Keratinocyte (primary cell): ENCODE measurements at regions not wholly inside any gene's neighbourhood (a gene's known extent, or its start where the extent isn't known, plus 50 kb on each side); places are given as distances from the start of the nearest gene placed in this dataset.

Experiments
- DNase-seq: peaks from one replicate; pipeline ENCODE4 v3.0.0-alpha.2; 2011; ENCODE audit warnings: low read depth, missing footprints, low spot score
- FAIRE-seq: peaks from 2 replicates; lab custom pipeline; 2011; peaks lifted over from hg19 to GRCh38; lab: Jason Lieb, UNC
- H2AFZ ChIP-seq: 2 replicates; pipeline ENCODE4 v1.6.0; 2012; ENCODE audit warnings: low read length, control low read depth, inconsistent platforms; ENCODE audit not compliant: control insufficient read depth
- H3K27ac ChIP-seq: 2 replicates; pipeline ENCODE4 v1.5.1; 2011; ENCODE audit warnings: low read length; ENCODE audit not compliant: control insufficient read depth, insufficient read depth
- H3K27me3 ChIP-seq: 3 replicates; pipeline ENCODE4 v1.6.0; 2011; ENCODE audit warnings: low read length; ENCODE audit not compliant: control insufficient read depth, insufficient read depth; ENCODE audit errors: extremely low read depth
- H3K36me3 ChIP-seq, 2 experiments: 2 replicates in 1 of 2; 3 replicates in 1 of 2; pipeline ENCODE4 v1.5.1; 2011; ENCODE audit warnings: low read length in 2 of 2, mild to moderate bottlenecking in 1 of 2; ENCODE audit not compliant: control insufficient read depth in 2 of 2, insufficient read depth in 2 of 2; ENCODE audit errors: extremely low read depth in 1 of 2
- H3K4me1 ChIP-seq: 3 replicates; pipeline ENCODE4 v1.5.1; 2011; ENCODE audit warnings: low read length; ENCODE audit not compliant: control insufficient read depth, insufficient read depth; ENCODE audit errors: extremely low read depth
- H3K4me2 ChIP-seq: 3 replicates; pipeline ENCODE4 v1.6.0; 2011; ENCODE audit warnings: low read depth, low read length; ENCODE audit not compliant: control insufficient read depth, insufficient read depth; ENCODE audit errors: extremely low read depth
- H3K4me3 ChIP-seq, 3 experiments: fragments of 200-600 bp in 1 of 3; sonication (generic) in 1 of 3; 2 replicates in 2 of 3; 3 replicates in 1 of 3; pipeline ENCODE4 v1.5.1; 2011 to 2016; ENCODE audit warnings: low read length in 3 of 3, mild to moderate bottlenecking in 3 of 3, control low read depth in 2 of 3, inconsistent platforms in 1 of 3, low read depth in 1 of 3, mixed read lengths in 1 of 3, mixed run types in 1 of 3, moderate library complexity in 1 of 3; ENCODE audit not compliant: control insufficient read depth in 2 of 3, insufficient read depth in 2 of 3; ENCODE audit errors: extremely low read depth in 1 of 3
- H3K79me2 ChIP-seq: 2 replicates; pipeline ENCODE4 v1.6.0; 2012; ENCODE audit warnings: low read length; ENCODE audit not compliant: control insufficient read depth, insufficient read depth
- H3K9ac ChIP-seq: 3 replicates; pipeline ENCODE4 v1.6.0; 2011; ENCODE audit warnings: low read length; ENCODE audit not compliant: control insufficient read depth, insufficient read depth; ENCODE audit errors: extremely low read depth
- H3K9me1 ChIP-seq: 3 replicates; pipeline ENCODE4 v1.6.0; 2011; ENCODE audit warnings: low read length; ENCODE audit not compliant: control insufficient read depth, insufficient read depth; ENCODE audit errors: extremely low read depth
- H3K9me3 ChIP-seq: 2 replicates; pipeline ENCODE4 v1.5.1; 2012; ENCODE audit warnings: low read depth, low read length; ENCODE audit not compliant: control insufficient read depth
- H4K20me1 ChIP-seq: 3 replicates; pipeline ENCODE4 v1.6.0; 2011; ENCODE audit warnings: low read length; ENCODE audit not compliant: control insufficient read depth, insufficient read depth; ENCODE audit errors: extremely low read depth
- CTCF ChIP-seq, 3 experiments: IDR thresholded peaks in 1 of 3; conservative IDR thresholded peaks in 1 of 3; optimal IDR thresholded peaks in 1 of 3; 2 replicates in 2 of 3; 3 replicates in 1 of 3; pipeline versions ENCODE3 to v1.5.1; 2011; ENCODE audit warnings: low read length in 3 of 3, mild to moderate bottlenecking in 3 of 3, moderate library complexity in 2 of 3, control low read depth in 1 of 3, inconsistent platforms in 1 of 3; ENCODE audit not compliant: insufficient read depth in 2 of 3; ENCODE audit errors: extremely low read depth in 1 of 3
- EZH2 ChIP-seq: IDR thresholded peaks from one replicate; pipeline ENCODE4 v1.6.1; 2012; ENCODE audit warnings: inconsistent platforms, mild to moderate bottlenecking, low read length, moderate library complexity
- dilution Hi-C: fragments of 300-500 bp; cut with MboI; formaldehyde crosslinking; loops from one replicate; pipeline ENCODE4 v1.7.0; 2020; ENCODE audit warnings: low sequenced_read_pairs; ENCODE audit not compliant: extremely low pct_ligation_motif_present

- no peak for TF ChIP-seq EZH2
- no peak for TF ChIP-seq CTCF (optimal IDR thresholded peaks at IDR 0.05 in 1 of 3, IDR thresholded peaks at IDR 0.05 in 1 of 3, conservative IDR thresholded peaks at IDR 0.05 in 1 of 3; ENCODE audit: extremely low read depth in 1 of 3, insufficient read depth in 2 of 3, low read length in 3 of 3)
- Histone ChIP-seq H3K9me3 (no peaks in the 10 kb centered on the region), H4K20me1 (no peaks in the 10 kb centered on the region), H3K27ac (no peak overlapping the region), H3K79me2 (no peaks in the 10 kb centered on the region), H3K4me3 (no peak overlapping the region), H3K9me1 (no peaks in the 10 kb centered on the region), H3K36me3 (no peaks in the 10 kb centered on the region), H2AFZ (no peak overlapping the region), H3K9ac (no peak overlapping the region), H3K27me3 (no peaks in the 10 kb centered on the region), H3K4me1 (no peaks in the 10 kb centered on the region), H3K4me2 (no peak overlapping the region)
- DNase-seq (no peak), FAIRE-seq (no peak)
- dilution Hi-C loops: no loop called here
Observed at GRCh38 chr9:84604223-84604622, 65.3 kb upstream of the NTRK2 start.

- H3K27me3 ChIP-seq: no peaks in the 10 kb centered on the region
- no peak overlapping the region for H3K4me3 ChIP-seq
- H2AFZ ChIP-seq: no peak overlapping the region
- FAIRE-seq (no peak), DNase-seq (no peak)
- dilution Hi-C loops: no loop called here
- H3K79me2 ChIP-seq: no peaks in the 10 kb centered on the region
- TF ChIP-seq EZH2 (no peak), CTCF (optimal IDR thresholded peaks at IDR 0.05 in 1 of 3, IDR thresholded peaks at IDR 0.05 in 1 of 3, conservative IDR thresholded peaks at IDR 0.05 in 1 of 3; ENCODE audit: extremely low read depth in 1 of 3, insufficient read depth in 2 of 3, low read length in 3 of 3) (no peak)
- H3K36me3 ChIP-seq: no peaks in the 10 kb centered on the region
- no peak overlapping the region for H3K9ac ChIP-seq
- no peak overlapping the region for H3K4me2 ChIP-seq
- H4K20me1 ChIP-seq: no peaks in the 10 kb centered on the region
- H3K9me1 ChIP-seq: no peaks in the 10 kb centered on the region
- no peak overlapping the region for H3K27ac ChIP-seq
- no peaks in the 10 kb centered on the region for H3K4me1 ChIP-seq
- no peaks in the 10 kb centered on the region for H3K9me3 ChIP-seq
Observed at GRCh38 chr9:84609779-84610178, 59.8 kb upstream of the NTRK2 start.
